HG03097 (cell line): ENCODE measurements at regions not wholly inside any gene's neighbourhood (a gene's known extent, or its start where the extent isn't known, plus 50 kb on each side); places are given as distances from the start of the nearest gene placed in this dataset.
"Not testable (repeated sequence)": the region's sequence is repeated elsewhere in the genome, so short reads cannot be mapped to it uniquely, and the experiment has no call there.

Source experiments
- ATAC-seq: cut with Tn5 transposase; IDR thresholded peaks from one replicate; pipeline ENCODE4 v1.9.1; 2021; ENCODE audit not compliant: unreplicated experiment, low FRiP score

GRCh38 chr4:154035341-154035740 lies 246.5 kb upstream of the SFRP2 start:
- no peak for ATAC-seq

GRCh38 chr4:154033921-154034320 lies 245.0 kb upstream of the SFRP2 start:
- no peak for ATAC-seq

- no peak for ATAC-seq
Observed at GRCh38 chr4:154032914-154033313, 244.0 kb upstream of the SFRP2 start.

- ATAC-seq, result no peak
Observed at GRCh38 chr4:154030746-154031145, 241.9 kb upstream of the SFRP2 start.

- no peak for ATAC-seq
Observed at GRCh38 chr4:154030152-154030551, 241.3 kb upstream of the SFRP2 start.

GRCh38 chr4:154029171-154029570 lies 240.3 kb upstream of the SFRP2 start:
- no peak for ATAC-seq

- no peak for ATAC-seq
Observed at GRCh38 chr4:154025110-154025509, 236.2 kb upstream of the SFRP2 start.

GRCh38 chr4:154024097-154024694 lies 235.3 kb upstream of the SFRP2 start:
- no peak for ATAC-seq

- not testable (repeated sequence) for ATAC-seq
Observed at GRCh38 chr4:154023671-154024070, 234.8 kb upstream of the SFRP2 start.

GRCh38 chr4:154019811-154020210 lies 230.9 kb upstream of the SFRP2 start:
- no peak for ATAC-seq

GRCh38 chr4:154018659-154019058 lies 229.8 kb upstream of the SFRP2 start:
- no peak for ATAC-seq

GRCh38 chr4:154015578-154015977 lies 226.7 kb upstream of the SFRP2 start:
- no peak for ATAC-seq

GRCh38 chr4:154014407-154015321 lies 225.8 kb upstream of the SFRP2 start:
- no peak for ATAC-seq

GRCh38 chr4:154013576-154013975 lies 224.7 kb upstream of the SFRP2 start:
- no peak for ATAC-seq

GRCh38 chr4:154010371-154010770 lies 221.5 kb upstream of the SFRP2 start:
- no peak for ATAC-seq

- no peak for ATAC-seq
Observed at GRCh38 chr4:154009788-154010187, 220.9 kb upstream of the SFRP2 start.

- ATAC-seq, result no peak
Observed at GRCh38 chr4:154009191-154009590, 220.3 kb upstream of the SFRP2 start.

- ATAC-seq, result no peak
Observed at GRCh38 chr4:154005171-154005520, 216.3 kb upstream of the SFRP2 start.

- ATAC-seq, result no peak
Observed at GRCh38 chr4:154004507-154005170, 215.8 kb upstream of the SFRP2 start.

- ATAC-seq, result no peak
Observed at GRCh38 chr4:154004016-154004415, 215.1 kb upstream of the SFRP2 start.

- ATAC-seq, result no peak
Observed at GRCh38 chr4:154003378-154003777, 214.5 kb upstream of the SFRP2 start.

GRCh38 chr4:154001193-154001592 lies 212.3 kb upstream of the SFRP2 start:
- no peak for ATAC-seq
